LoVo (cell line): ENCODE measurements at regions not wholly inside any gene's neighbourhood (a gene's known extent, or its start where the extent isn't known, plus 50 kb on each side); places are given as distances from the start of the nearest gene placed in this dataset.
"Not testable (repeated sequence)": the region's sequence is repeated elsewhere in the genome, so short reads cannot be mapped to it uniquely, and the experiment has no call there.

Experiments
- DNase-seq: peaks from one replicate; pipeline ENCODE4 v3.0.0-alpha.2; 2016; ENCODE audit warnings: low spot score

DNA sequence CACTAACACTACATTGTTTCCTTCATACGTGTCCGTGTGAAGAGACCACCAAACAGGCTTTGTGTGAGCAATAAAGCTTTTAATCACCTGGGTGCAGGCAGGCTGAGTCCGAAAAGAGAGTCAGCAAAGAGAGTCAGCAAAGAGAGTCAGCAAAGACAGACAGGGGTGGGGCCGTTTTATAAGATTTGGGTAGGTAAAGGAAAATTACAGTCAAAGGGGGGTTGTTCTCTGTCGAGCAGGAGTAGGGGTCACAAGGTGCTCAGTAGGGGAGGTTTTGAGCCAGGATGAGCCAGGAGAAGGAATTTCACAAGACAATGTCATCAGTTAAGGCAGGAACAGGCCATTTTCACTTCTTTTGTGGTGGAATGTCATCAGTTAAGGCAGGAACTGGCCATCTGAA is 1226.2 kb downstream of the OTOL1 start:
- DNase-seq, result not testable (repeated sequence)

DNA sequence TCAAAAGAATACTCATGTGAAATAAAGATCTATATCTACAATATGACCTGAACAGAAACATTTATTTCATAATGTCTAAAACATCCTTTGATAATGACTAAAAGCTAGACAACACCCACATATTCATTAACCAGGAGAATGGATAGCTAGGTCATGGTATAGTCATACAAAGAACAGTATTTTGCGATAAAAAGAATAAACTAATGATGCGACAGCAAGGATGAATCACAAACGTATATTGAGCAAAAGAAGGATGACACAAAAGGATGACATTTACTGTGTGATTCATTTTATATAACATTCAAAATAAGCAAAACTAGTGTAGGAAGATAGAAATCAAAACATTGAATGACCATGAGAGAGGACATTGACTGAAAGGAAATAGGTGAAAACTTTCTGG is 1233.1 kb downstream of the OTOL1 start:
- DNase-seq, result no peak

DNA sequence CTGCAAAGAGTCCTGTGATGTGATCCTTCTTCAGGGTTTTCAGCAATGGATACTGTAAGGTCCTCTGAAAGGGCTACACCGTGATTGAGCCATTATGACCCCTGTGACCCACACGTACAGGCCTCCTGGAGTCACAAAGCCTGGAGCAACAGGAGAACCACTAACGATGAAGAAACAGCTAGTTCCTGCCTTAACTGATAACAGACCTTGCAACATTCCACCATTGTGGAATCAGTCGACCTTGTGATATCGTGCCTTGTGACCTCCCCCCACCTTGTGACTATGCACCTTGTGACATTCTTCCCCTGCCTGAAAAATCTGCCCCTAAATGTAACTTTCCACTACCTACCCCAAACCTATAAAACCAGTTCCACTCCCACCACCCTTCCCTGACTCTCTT is 1235.4 kb downstream of the OTOL1 start:
- not testable (repeated sequence) for DNase-seq

DNA sequence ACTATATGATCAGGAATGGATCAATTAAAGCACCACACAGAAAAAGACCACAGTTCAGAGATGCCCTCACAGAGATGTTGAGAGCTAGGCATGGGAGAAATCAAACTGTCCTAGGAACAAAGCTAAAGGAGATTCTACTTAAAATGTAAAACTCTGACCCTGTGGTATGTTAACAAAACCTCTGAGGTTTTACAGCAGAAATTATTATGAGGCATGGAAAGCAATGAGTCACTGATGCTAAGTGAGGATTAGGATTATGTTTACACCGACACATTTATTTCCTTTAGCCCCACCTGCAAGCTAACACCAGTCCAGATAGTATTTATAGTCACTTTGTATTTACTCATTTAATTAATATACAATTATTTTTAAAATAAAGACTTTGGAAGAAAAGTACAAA is 1242.2 kb downstream of the OTOL1 start:
- DNase-seq, result no peak

- no peak for DNase-seq
These were observed 1244.5 kb downstream of the OTOL1 start for GRCh38 chr3:162740941-162741596.

DNA sequence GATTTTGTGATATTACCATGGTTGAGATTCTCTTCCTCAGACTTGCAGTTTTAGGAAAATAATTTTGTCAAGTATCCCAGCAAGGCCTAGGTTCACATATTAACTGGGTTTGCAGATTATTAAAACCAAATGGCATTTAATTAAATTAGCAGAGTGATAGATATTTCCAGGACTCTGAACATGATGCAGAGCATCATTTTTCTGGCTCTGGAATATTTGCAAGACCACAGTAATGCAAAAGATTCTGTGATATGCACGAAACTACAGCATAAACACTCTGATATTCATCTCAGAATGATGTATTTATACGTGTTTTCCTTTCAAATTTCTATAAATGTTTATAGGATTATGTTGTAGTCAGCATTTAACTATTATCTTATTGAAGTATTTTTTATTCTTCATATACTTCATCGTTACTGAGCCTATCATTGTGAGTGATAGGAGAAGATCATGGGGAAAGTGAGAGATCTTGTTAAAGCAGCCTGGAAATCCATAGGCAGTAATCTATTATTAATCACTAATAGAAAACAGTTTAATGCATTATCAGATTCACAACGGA is 1245.6 kb downstream of the OTOL1 start:
- DNase-seq, result no peak

GRCh38 chr3:162743091-162743490 is 1246.5 kb downstream of the OTOL1 start:
- DNase-seq, result no peak

DNA sequence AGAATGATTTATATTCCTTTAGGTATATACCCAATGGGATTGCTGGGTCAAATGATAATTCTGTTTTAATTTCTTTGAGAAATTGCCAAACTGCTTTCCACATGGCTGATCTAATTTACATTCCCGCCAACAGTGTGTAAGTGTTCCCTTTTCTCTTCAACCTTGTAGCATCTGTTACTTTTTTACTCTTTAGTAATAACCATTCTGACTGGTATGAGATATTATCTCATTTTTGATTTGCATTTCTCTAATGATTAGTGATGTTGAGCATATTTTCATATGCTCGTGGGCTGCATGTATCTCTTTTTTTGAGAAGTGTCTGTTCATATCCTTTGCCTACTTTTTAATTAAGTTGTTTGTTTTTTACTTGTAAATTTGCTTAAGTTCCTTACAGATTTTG is 1264.2 kb downstream of the OTOL1 start:
- DNase-seq, result no peak

DNA sequence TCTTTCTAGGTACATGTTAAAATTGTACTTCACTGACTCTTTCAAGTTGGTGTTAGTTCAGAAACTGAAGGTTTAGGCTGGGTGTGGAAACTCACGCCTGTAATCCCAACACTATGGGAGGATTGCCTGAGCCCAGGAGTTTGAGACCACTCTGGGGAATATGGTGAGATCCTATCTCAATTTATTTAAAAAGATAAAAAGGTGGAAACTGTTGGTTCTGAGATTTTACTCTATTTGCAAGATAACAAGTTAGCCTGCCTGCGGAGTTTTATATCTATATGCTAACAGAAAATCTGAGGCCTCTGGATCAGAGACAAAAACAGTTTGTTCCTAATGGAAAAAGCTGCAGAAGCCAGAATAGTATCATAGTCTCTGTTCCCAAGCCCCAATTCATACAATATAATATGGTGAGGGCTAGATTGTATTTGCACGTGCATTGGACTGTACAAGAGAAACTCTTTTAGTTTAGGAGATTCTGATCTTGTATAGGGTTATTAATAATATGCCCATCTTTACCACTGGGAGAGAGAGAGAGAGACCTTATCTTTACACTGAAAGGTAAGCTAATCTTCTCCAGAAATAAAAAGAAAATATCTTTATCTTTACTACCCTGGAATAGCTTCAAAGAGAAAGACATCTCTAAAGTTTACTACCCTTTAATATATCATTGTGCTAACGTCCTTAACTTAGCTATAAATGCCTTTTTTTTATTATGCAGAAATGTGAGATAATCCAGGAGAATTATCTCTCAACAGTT is 1267.6 kb downstream of the OTOL1 start:
- no peak for DNase-seq

DNA sequence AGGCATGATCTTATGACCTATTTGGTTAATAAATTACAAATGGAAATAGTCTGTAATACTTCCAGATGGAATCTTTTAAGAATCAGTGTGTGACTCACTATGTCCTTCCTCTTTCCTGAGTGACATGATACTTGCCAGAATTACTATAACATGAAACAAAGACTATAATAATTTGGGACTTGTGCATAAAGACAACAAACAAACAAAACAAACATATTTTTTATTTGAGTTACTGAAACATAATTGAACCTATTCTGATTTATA is 1268.1 kb downstream of the OTOL1 start:
- no peak for DNase-seq

DNA sequence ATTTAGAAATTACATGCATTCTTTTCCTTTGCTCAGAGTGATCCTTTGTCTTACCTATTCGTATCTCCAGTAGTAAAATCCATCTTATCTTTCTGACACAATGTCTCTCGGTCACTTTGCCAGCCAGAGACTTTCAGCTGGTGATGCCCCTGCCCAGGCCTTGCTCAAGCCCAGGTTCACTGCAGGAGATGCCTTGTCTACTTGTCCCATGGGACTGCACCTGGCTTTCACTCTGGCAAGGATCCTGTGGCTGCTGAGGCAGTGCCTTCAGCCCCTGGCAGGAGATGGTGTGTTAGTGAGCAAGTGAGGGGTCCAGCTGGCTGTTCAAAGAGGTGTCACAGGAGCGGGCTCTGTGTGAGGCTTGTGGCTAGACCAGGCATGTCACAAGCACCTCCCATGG is 1268.9 kb downstream of the OTOL1 start:
- no peak for DNase-seq

- no peak for DNase-seq
These were observed 1273.0 kb downstream of the OTOL1 start for GRCh38 chr3:162769564-162769963.

GRCh38 chr3:162770551-162770950 is 1273.9 kb downstream of the OTOL1 start:
- no peak for DNase-seq

DNA sequence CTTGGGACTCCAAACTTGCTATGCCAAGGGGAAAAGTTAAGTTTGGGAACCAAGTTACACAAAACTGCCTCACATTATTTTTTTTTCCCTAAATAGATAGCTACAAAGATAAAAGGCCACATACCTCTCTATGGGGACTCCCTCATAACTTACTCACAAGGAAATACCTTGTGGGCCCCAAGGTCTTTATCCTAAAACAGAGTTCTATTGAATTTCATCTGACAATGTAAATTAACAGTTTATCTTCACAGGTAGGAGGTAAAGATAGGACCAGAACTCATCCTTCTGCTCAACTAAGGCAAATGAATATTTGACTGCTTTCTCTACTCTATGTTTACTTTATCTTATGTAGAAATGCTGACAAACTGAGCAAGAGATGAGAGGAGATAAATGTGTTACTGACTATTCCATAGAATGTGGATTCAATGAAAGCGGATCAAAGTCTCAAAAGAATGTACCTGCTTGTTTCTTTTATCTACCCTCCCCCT is 1278.0 kb downstream of the OTOL1 start:
- no peak for DNase-seq

DNA sequence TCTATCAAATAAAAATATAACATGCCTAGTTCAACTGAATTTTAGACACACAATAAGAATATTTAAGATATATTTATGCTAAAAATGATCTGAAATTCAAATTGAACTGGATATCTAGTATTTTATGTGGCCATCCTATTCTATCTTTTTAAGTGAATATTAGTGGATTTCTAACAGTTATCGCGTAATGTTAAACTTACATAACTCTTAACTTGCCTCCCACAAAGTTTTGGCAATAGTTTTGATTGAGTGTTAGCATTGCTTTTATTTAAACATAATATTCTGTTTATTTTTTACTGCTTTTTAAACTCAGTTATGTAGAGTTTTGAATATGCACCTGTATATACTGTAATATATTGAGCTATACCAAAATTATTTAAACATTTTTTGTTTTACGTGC is 1279.5 kb downstream of the OTOL1 start:
- no peak for DNase-seq

GRCh38 chr3:162777118-162777517 is 1280.5 kb downstream of the OTOL1 start:
- DNase-seq, result no peak

- DNase-seq, result no peak
These were observed 1283.7 kb downstream of the OTOL1 start for GRCh38 chr3:162780313-162780712.

DNA sequence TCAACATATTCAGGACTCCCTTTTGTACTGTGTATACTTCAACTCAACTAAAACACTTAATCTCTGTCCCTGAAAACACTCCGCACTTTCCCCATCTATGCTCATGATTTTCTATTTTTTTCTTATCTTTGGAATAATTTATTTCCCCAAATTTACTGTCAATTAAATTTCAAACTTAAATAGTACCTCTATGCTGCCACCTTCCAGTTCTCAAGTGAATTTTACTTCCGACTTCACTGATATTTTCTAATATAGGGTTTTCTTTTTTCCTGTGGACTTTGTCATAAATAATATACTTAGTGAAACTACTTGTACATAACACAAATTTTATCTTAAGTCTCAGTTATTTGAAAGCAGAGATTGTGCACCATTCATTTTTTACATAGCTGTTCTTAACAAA is 1303.3 kb downstream of the OTOL1 start:
- DNase-seq, result no peak

GRCh38 chr3:162802228-162802965 is 1305.8 kb downstream of the OTOL1 start:
- DNase-seq, result no peak

DNA sequence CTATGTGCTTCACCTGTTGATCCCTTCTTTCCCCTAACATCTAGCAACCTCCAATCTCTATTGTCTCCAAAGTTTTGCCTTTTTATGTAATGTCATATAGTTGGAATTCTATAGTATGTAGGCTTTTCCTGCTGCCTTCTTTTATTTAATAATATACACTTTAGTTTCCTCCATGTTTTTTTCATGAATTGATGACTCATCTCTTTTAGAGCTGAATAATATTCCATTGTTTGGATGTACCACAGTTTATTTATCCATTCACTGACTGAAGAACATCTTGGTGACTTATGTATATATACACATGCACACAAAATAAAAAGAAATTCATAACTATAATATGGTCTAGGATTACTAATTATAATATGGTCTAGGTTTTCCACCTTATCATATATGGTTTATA is 1314.2 kb downstream of the OTOL1 start:
- DNase-seq, result no peak

DNA sequence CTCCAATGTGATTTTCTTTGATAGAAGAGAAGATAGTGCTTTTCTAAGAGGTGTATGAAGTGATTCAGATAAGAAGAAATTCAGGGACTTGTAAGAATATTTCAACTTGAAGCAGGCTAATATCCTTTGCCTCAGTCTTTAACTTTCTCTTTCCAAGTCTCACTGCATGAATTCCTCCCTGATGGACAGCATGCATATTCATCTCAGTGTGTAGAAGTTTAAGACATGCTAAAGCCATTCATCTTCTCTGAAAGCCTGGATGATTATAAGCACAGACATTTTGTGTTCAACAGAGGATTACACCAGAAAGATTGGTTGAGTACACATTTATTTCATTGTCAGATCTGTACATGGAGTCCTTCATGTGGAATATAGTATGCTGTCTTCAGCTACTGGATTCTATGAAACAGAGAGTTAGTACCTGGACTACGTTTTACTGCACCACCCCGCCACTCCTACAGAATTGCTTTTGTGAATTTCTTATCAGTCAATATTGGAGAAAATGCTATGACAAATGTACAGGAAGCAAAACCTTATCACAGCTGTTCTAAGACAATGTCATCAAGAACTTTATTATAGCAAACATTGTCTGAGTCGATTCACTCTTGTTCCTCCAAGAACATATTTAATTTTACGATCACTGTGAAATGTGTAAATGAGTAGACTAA is 1346.1 kb downstream of the OTOL1 start:
- DNase-seq, result no peak

DNA sequence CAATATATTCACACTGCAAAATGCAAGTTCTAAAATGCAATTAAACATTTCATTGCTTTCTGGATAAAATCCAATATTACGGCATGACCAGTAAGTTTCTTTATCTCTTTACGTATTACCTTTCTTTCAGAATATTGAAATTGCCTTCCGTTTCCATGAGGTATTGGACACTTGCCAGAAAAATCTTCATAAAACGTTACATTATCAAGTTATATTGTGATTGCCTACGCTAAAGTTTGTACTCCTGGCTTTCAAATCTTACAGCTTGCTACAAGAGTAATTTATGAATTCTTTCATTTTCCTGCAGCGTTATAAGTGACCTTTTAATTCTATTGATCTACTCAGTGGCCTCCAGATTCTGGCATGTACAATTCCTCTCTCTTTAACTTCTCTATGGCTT is 1349.3 kb downstream of the OTOL1 start:
- no peak for DNase-seq
